COLO668 (cell line): ENCODE measurements at regions not wholly inside any gene's neighbourhood (a gene's known extent, or its start where the extent isn't known, plus 50 kb on each side); places are given as distances from the start of the nearest gene placed in this dataset.

Experiments used
- DNase-seq: peaks from one replicate; lab custom pipeline; 2025; ENCODE audit not compliant: unreplicated experiment; lab: John Stamatoyannopoulos, UW

DNA sequence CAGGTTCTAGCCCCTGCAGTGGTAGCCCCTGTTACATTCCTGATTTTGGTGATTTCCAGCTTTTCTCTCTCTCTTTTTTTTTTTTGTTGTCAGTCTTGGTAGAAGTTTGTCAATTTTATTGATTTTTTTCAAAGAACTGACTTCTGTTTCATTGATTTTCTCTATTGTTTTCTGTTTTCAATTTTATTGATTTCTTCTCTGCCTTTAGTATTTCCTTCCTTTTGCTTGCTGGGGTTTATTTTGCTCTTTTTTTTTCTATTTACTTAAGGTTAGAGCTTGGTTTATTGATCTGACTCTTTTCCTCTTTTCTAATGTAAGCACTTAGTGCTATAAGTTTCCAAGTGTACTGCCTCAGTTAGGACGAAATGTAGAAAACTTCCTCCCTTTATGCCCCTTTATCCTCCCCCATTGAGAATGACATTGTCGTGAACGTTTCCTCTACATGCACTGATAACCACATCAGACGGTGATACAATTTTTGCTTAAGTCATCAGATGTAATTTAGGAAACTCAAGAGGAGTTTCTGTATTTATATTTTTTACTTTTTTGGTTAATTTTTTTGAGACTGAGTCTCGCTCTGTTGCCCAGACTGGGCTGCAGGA is 81.1 kb upstream of the HS6ST1 start:
- no peak for DNase-seq

DNA sequence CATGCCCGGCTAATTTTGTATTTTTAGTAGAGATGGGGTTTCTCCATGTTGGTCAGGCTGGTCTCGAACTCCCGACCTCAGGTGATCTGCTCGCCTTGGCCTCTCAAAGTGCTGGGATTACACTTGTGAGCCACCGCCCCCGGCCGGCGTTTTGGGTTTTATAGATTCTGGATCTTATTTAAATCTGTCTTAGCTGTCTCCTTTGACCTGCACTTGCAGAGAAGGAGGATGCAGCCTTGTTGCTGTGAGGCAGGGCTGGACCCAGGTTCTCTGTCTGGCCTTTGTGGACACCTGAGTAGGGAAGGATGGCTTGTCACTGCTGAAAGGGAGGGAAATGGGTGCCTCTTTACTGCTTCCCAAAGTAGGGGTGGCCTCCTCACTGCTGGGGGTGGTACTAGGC is 83.0 kb upstream of the HS6ST1 start:
- no peak for DNase-seq

DNA sequence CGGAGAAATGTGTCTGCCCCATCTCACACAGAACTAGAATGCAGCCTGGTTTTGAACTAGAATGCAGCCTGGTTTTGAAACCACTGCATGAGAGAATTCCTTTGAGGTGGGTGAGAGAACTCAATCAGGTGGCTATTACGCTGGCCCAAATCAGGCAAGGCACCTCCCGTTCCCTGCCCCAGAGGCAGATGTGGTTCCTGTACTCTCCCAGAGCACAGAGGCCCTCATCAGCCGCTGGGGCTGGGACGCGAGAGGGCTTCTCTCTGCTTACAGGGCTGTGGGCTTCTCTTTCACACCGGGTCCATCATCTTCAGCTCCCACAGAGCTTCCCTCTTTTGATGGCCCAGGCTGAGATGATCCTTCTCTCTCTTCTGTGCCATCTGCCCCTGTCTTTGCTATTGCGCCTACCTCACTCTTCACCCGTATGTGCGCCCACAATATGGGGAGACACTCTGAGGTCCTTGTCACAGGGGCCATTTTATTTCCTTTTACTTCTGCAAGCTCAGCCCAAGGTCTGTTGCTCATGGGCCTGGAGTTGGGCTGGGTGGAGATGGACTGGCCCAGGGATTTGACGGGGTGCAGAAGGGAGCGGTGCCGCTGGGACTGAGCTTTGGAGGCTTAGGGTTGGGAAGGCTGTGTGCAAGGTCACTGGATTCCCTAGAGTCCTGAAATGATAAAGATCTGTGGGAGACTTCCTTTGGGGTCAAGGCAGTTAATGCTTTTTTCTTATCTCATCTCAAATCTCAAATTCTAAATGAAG is 84.4 kb upstream of the HS6ST1 start:
- no peak for DNase-seq

DNA sequence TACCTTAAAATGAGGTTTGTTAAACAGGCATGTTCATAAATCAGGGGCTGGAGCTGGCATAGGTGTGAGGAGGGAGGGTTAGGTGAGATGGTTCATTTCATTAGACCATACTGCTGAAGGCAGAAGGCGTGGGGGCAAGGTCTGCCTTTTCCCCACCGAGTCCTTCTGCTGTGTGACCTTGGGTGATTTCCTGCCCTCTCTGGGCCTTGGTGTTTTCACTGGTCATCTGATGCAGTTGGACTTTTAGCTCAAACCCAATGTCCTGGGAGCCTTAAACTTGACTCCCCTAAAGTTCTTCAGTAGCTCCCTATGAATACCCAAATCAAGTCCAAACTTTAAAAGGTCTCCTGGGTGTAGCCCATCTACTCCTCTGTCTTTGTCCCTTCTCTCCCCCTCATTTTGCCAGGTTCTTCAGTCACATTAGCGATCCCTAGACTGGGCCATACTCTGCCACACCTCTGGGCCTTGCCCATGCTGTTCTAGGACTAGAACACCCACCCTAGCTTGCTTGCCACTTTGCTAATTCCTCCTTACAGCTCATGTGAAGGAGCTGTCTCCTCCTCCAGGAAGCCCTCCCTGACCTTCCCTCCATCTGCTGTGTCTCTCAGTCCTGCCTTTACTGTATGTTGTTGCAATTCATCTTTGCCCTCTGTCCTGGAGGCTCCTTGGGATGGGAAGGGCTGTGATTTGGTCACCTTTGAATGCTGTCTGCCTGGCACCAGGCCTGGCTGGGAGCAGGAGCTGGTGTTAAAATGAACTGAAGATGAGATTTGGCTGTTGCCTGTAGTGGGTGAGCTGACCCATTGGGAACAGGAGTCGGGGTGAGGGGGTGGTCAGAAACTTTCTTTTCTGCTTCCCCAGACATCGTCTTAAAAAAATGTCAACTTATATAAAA is 85.4 kb upstream of the HS6ST1 start:
- DNase-seq = no peak

DNA sequence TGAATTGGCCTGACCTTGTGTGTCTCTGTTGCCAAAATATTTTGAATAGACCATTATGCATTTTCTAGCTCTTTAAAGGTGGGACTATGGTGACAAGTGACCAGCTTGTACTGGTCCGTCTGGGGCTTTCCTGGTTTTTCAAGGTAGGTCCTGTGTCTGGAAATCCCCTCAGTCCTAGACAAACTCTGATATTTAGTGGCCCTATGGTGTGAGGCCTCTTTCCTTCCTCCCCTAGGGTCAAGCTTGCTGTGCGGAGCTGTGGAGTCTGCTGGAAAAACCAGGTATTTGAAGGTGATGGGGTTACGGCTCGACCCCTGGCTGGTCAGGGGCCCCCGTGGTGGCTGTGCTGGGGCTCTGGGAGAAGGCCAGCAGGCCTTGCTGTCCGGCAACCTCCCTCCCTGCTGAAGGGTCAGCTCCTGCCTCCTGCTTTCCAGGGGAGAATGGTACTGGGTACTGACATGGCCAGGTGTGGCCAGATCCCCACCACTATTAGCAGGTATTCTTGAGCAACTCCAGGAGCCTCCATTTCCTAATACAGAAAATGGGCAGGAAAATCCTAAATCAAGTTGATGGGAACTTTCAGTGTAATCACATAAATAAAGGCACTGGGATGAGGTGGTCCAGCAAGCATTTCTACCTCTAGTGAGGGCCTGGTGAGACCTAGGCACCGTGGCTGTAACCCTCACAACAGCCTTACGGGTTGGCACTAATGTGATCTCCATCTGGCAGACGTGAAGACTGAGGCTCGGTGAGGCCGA is 86.2 kb upstream of the HS6ST1 start:
- no peak for DNase-seq

DNA sequence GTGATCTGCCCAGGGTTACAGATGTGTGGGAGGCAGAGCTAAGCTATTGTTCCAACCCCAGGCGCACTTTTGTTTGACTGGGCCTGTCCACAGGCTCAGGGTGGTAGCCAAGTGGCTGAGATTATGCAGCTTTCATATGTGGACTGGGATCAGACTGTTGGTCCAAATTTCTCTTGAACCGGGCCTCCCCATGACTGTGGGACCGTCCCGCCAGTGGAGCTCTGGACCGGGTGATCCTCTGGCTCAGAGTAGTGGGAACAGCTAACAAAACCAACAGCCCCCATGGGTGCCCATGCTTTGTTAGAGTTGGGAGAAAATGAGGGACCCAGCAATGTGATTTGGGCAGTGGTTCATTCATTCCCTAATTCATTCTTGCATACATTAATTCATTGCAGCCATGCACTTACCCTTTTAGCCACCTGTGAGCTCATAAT is 86.8 kb upstream of the HS6ST1 start:
- DNase-seq = no peak

DNA sequence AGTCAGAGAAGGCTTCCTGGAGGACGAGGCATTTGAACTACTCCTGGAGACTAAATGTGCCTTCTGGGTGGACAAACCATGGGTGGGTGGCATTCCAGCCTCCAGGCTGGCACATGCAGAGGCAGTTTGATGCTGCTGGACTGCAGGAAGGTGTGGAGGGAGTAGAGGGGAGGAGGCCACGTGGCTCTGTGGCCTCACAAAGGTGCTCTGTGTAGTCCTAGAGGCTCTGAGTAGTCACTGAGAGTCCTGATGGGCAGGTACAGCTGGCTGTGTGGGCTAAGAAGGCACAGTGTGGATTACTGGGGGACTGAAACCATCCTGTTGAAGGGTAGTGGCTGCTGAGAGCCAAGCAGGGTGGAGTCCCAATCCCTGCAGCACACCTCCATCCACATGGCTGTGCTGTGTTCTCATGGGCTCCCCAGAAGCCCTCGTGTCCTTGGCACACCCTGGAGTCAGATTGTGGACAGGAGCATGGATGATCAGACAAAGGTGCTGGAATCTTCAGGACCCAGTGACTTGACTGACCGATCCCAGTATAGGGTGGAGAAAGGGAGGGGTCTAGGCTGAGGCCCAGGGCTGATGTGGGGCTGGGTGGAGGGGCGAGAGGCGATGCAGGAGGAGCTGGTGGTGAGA is 87.4 kb upstream of the HS6ST1 start:
- DNase-seq = no peak

DNA sequence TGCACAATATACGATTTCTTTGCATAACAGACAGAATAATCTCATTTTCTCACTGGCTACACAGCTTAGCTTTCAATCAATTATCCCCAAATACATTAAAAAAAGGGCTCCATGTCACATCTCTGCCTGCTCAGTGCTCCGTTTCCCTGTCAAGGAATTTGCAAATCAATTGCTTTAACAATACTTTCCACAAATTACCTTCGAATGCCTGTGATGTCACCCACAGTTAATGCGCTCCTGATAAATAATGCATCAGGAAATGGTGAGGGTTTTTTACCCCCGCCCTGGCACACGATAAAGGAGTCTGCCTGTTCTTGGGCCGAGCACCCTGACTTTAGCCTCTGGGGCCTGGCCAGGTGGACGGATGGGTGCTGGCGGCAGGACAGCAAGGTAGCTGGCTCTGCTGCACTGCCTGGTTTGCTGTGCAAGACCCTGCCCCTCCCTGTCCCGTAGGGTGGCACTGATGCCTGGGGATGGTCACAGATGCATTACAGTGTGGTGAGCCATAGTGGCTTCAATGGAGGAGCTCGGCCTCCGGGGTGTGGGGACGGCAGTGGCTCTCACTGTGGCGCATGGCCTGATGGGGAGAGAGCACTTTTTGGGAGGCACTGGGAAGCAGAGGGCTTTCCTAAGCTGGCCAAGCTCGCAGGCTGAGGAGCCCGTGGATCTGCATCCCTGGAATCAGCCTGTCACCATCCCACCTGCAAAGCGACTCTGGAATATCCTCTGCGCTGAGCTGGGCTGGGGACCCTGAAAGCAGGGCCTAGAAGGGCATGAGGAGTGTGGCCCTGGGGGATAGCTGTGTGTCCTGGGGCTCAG is 88.3 kb upstream of the HS6ST1 start:
- DNase-seq = no peak

DNA sequence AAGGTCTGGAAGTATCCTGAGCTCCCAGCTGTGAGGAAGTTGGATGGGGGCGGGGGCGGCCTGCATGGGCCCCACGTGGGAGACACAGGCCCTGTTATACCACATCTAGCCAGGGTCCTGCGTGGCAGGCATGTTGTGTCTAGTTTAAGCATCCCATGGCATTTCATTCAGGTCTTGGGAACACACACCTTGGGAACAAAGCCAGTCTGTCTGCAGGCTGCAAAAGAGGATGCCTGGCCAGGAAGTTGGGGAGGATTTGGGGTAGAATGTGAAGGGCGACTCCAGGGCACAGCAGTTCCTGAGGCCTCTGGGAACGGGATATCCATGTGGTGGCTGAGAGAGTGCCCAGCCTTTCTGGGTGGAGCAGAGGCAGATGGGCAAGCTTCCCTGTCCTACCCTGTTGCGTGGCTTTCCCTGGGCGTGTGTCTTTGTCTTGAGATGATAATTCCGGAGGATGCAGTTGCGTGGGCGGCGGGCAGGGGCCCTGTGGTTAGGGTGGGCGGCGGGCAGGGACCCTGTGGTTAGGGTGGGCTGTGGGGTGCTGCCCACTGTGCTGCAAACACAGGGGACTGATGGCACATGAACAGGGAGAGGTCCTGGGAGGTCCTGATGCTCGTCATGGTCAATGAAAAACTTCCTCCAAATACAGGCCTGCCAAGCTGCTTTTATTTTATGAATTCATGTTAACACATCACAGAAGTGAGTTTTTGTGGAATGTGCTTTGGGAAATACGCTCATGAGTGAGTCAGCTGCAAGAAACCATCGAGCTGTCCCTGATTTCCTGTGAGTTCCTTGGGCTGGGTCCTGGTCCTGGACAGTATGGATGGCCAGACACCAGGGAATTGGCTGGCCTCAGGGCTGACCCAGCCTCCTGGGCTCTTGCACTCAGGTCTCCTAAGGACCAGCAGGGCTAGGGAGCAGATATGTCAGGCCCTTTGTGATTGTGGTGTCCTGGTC is 90.0 kb upstream of the HS6ST1 start:
- no peak for DNase-seq

DNA sequence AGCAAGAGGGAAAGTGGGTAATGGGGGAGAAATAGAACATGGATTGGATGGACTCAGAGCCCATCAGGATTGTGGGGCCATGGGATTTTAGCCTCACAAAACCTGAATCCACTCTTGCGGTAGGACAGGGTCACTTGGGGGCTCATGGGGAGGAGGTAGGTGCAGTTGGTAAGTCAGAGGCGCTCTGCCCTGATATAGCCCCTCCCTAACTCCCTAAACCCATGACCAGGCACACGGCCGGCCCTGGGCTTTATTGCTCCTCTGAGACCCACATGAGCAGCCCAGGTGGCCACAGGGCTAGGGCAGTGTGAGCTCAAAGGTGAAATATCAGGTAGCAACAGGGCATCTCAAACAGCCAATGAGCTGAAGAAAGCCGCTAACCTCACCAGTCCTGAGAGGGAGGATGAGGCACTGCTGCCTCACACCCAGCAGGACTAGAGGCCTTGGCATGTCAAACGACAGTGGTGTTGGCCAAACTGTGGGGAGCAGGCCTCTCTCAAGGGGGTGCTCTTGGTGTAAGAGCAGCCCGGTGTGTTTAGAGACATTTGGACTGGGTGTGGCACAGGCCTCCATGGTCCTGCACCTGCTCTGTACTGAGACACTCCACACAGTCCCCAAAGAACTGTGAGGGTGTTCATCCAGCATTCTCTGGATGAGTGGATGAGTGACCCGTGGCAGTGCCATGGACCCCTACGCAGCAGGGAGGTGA is 90.8 kb upstream of the HS6ST1 start:
- DNase-seq = no peak

DNA sequence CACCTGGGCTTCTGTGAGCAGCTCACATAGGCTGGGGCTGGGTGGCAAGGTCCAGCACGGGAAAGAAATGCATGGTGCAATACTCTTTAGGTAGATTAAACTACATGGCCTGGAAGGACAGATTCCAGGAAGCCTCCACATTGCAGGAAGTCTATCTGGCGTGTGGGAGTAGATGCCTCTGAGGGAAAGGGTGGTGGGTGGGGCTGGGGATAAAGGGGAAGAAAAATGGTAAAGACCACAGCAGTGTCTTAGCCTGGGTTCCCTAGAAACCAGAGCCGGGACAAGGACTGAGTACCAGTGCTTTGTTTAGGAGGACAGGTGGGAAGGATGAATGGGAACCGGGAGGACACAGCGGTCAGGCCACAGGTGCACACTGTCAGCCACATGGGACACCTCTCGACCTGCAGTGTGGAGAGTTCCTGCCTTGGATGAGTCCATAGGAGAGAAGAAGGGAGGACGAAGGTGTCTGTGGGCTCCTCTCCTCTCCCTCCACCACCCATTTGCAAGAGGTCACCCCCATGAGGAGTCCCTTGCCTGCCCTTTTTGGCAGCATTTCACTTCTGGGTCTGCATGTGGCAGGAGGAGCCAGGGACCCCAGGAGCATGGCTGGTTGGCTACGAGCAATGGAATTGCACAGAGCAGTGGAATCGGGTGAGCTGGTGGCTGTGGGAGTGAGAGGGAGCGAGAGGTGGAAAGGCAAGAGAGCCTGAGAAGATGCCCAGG is 91.5 kb upstream of the HS6ST1 start:
- no peak for DNase-seq

DNA sequence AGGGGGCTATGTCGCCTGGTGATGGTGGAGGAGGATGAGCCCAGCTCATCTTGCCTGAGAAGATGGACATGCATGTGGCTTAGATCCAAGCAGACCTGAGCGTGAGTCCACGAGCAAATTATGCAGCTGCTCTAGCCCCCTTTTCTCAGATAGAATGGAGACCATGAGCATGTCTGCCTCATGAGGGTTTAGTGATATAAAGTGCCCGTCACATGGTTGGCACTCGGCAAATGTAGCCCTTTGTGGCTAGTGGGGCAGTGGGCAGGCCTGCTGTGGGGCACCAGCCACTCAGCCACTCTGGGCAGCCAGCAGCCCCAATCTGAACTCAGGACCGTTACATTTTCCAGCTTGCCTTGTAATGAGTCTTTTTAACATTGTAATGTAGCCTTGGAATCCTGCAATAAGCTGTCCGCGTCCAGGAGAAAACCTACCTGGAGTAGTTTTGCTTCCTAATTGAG is 92.1 kb upstream of the HS6ST1 start:
- DNase-seq = no peak

DNA sequence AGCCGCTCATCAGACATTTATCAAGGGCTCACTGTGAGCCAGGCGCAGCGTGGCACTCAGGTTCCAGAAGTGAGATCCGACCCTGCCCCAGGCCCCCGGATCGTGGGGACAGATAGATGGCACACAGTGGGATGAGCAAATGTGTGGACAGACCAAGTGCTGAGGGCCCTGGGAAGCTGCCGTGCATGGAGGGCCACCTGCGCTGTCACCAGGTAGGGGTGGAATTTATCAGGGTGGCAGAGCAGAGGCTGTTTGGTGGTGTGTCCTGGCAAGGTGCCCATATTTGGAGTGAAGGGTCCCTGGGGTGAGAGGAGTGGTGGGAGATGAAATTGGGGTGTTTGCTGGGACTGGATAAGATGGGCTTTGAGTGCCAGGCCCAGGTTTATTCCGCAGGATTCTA is 92.8 kb upstream of the HS6ST1 start:
- no peak for DNase-seq

DNA sequence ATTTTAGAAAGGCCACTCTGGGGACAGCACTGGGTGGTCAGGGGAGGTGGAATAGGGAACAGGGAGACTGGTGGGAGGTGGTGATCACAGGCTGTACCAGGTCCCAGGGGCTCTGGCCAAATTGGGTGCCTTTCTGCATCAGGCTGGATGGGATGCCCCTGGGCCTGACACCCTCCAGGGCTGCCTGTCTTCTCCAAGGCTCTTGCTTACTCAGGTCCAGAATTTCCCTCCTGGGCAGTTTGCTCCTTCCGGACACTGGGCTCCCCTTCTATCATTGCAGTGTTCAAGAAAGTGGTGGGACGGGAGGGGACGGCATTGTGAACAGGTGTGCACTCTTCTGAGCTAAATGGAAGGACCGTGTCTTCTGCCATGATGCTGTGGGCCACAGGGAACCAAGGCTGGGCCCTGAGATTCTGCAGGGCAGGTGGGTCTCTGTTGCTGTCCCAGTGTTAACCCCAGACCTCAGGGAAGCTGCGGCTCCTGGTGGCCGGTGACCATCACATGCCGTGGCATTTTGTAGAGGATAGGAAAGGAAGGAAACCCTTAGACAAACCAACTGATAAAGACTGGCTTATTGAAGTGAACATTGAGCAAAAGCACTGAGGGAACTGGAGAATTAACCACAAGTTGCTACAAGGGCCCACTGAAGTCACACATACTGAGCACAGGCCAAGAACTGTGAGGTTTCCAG is 93.7 kb upstream of the HS6ST1 start:
- no peak for DNase-seq

DNA sequence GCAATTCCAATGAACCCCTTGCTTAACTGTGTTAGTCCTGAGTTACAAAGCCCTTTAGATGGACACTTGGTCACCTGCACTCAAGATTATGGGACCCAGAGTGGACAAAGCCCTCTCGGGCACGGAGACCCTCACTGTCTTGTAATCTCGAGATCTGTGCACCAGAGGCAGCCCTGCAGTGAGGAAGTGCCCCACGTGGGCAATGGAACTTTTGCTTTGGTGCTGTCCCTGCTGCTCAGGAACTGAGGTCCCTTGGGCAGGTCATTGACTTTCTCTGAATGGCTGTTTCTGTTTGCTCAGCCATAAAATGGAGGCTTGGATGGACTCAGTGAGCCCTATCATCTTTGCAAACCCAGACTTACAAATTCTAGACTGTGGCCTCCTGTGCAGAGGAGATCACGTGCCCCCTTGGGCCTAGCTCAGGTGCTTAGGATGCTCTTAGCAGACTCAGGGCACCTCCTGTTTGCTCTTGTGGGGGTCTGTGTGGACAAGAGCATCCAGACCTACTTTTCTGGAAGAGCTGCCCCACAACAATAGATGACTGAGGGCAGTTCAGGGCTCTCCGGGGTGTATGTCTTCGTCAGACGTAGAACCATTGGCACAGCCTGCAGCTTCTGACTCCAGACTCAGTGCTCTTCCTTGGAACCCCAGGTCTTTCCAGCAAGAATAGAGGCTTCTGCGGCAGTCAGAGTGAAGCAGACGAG is 94.5 kb upstream of the HS6ST1 start:
- DNase-seq = no peak

DNA sequence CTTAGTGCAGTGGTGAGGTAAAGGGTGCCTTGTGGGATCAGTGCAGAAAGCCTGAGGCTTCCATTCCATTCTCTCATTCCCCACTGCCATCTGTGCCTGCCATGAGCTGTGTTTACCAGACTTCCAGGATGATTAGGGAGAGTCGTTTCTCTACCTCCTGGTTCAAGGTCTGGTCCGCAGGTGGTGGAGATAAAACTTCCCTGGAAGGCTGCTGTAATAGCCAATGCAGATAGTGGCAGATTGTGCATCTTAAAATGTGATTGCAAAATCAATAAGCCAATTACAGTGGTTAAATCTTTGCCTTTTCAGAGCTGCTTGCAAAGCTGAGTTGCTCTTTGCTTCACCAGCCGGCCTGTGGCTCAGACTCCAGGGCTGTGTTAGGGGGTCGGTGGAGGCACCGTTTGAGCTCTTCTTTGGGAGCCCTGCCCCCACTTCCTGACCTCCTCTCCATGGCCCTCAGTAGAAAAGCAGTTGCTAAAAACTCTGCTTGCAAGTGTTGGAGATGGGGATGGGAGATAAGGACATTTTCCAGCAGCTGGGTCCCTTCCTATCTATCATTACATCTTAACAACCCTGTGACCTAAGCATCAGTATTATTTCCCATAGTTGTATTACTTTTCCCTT is 95.2 kb upstream of the HS6ST1 start:
- DNase-seq = no peak
